ENCODE measurements at regions not wholly inside any gene's neighbourhood (a gene's known extent, or its start where the extent isn't known, plus 50 kb on each side); places are given as distances from the start of the nearest gene placed in this dataset.

- no peak for TF ChIP-seq CUX1 (IDR thresholded peaks at IDR 0.05; ENCODE audit: insufficient replicate concordance, low read depth, low read length)
- no peak for TF ChIP-seq NBN (IDR thresholded peaks at IDR 0.05)
- TF ChIP-seq POLR2AphosphoS2 (IDR thresholded peaks at IDR 0.05; ENCODE audit: low read depth, low read length) = no peak
- TF ChIP-seq CHD4 (IDR thresholded peaks at IDR 0.05) = no peak
- no peak for TF ChIP-seq HCFC1 (IDR thresholded peaks at IDR 0.05; ENCODE audit: low read length)
- TF ChIP-seq IRF5 (IDR thresholded peaks at IDR 0.05; ENCODE audit: borderline replicate concordance) = no peak
- no peak for TF ChIP-seq IKZF2 (IDR thresholded peaks at IDR 0.05)
- TF ChIP-seq RUNX3 (IDR thresholded peaks at IDR 0.05; ENCODE audit: low read length) = no peak
- TF ChIP-seq NFYB (IDR thresholded peaks at IDR 0.05; ENCODE audit: insufficient read depth, low read depth, low read length) = no peak
- no peak for TF ChIP-seq ZBED1 (IDR thresholded peaks at IDR 0.05; ENCODE audit: borderline replicate concordance)
- no peak for TF ChIP-seq CEBPB (IDR thresholded peaks at IDR 0.05; ENCODE audit: borderline replicate concordance in 1 of 2, low read depth in 2 of 2, low read length in 2 of 2)
- no peak for TF ChIP-seq ELK1 (IDR thresholded peaks at IDR 0.05; ENCODE audit: low read depth, low read length)
- no peak for TF ChIP-seq BACH1 (IDR thresholded peaks at IDR 0.05; ENCODE audit: borderline replicate concordance)
Observed at GRCh38 chr4:58192217-58192616, 1082.0 kb upstream of the IGFBP7 start (continued).

Data from GM12878 (cell line).